Ishikawa (cell line): ENCODE measurements at regions not wholly inside any gene's neighbourhood (a gene's known extent, or its start where the extent isn't known, plus 50 kb on each side); places are given as distances from the start of the nearest gene placed in this dataset.

ENCODE experiments used
- CEBPB ChIP-seq: IDR thresholded peaks from 2 replicates; pipeline ENCODE4 v1.6.1; 2012
- EGR1 ChIP-seq: IDR thresholded peaks from 2 replicates; pipeline ENCODE4 v1.6.1; 2012
- EP300 ChIP-seq: IDR thresholded peaks from 2 replicates; pipeline ENCODE4 v1.6.1; 2012; ENCODE audit warnings: borderline replicate concordance
- RAD21 ChIP-seq: IDR thresholded peaks from 2 replicates; pipeline ENCODE4 v1.6.1; 2012; ENCODE audit warnings: low read depth
- REST ChIP-seq: IDR thresholded peaks from 2 replicates; pipeline ENCODE4 v1.6.1; 2012; ENCODE audit warnings: low read depth, mild to moderate bottlenecking
- TCF12 ChIP-seq: IDR thresholded peaks from 2 replicates; pipeline ENCODE4 v1.6.1; 2012; ENCODE audit warnings: low read depth
- TEAD4 ChIP-seq: IDR thresholded peaks from 2 replicates; pipeline ENCODE4 v1.6.1; 2012
- YY1 ChIP-seq: IDR thresholded peaks from 2 replicates; pipeline ENCODE4 v1.6.1; 2012; ENCODE audit warnings: low read depth
- TF ChIP-seq, protein P1 (sequence below): IDR thresholded peaks from 2 replicates; pipeline ENCODE4 v1.6.1; 2012

DNA sequence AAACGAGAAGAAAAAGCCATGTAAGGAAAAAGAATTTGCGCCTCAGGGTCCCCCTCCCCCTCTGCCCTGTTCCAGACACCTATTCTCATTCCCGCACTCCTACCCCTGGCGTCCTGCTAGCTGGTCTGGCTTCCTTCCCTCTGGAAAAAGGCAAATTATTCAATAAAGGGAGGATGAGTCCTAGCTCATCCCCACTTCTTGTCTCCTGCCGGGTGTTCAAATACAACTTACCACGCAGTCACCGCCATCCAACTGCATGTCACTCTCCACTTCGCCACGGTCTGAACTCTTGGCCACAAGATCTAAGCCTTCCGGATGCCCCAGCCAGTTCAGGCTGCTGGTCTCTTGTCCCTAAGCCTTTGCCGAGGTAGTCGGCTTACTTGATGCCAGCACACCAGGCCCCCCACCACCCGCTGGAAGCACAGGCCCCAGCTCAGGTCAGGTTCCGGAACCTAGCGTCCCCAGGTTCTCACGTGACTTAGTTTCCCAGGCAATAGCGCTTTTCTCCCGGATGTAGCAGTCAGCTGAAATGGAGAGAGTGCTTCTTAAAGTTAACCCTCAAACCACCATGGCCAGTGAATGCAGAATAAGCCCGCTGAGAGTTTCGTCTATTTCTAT is 209.6 kb upstream of the SPIN4 start:
- TF ChIP-seq, protein P1, sequence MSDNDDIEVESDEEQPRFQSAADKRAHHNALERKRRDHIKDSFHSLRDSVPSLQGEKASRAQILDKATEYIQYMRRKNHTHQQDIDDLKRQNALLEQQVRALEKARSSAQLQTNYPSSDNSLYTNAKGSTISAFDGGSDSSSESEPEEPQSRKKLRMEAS = no peak; the same call in 1 of the 2 replicates
- TF ChIP-seq TCF12 = no peak
- TF ChIP-seq YY1 = no peak
- TF ChIP-seq REST = no peak
- TF ChIP-seq RAD21 = no peak
- no peak for TF ChIP-seq EGR1
- TF ChIP-seq TEAD4 = no peak
- no peak for TF ChIP-seq EP300
- no peak for TF ChIP-seq CEBPB
